Keratinocyte (primary cell): ENCODE measurements at regions not wholly inside any gene's neighbourhood (a gene's known extent, or its start where the extent isn't known, plus 50 kb on each side); places are given as distances from the start of the nearest gene placed in this dataset.

ENCODE experiments used
- DNase-seq: peaks from one replicate; pipeline ENCODE4 v3.0.0-alpha.2; 2011; ENCODE audit warnings: low read depth, missing footprints, low spot score
- FAIRE-seq: peaks from 2 replicates; lab custom pipeline; 2011; peaks lifted over from hg19 to GRCh38; lab: Jason Lieb, UNC
- H2AFZ ChIP-seq: 2 replicates; pipeline ENCODE4 v1.6.0; 2012; ENCODE audit warnings: low read length, control low read depth, inconsistent platforms; ENCODE audit not compliant: control insufficient read depth
- H3K27ac ChIP-seq: 2 replicates; pipeline ENCODE4 v1.5.1; 2011; ENCODE audit warnings: low read length; ENCODE audit not compliant: control insufficient read depth, insufficient read depth
- H3K27me3 ChIP-seq: 3 replicates; pipeline ENCODE4 v1.6.0; 2011; ENCODE audit warnings: low read length; ENCODE audit not compliant: control insufficient read depth, insufficient read depth; ENCODE audit errors: extremely low read depth
- H3K36me3 ChIP-seq, 2 experiments: 2 replicates in 1 of 2; 3 replicates in 1 of 2; pipeline ENCODE4 v1.5.1; 2011; ENCODE audit warnings: low read length in 2 of 2, mild to moderate bottlenecking in 1 of 2; ENCODE audit not compliant: control insufficient read depth in 2 of 2, insufficient read depth in 2 of 2; ENCODE audit errors: extremely low read depth in 1 of 2
- H3K4me1 ChIP-seq: 3 replicates; pipeline ENCODE4 v1.5.1; 2011; ENCODE audit warnings: low read length; ENCODE audit not compliant: control insufficient read depth, insufficient read depth; ENCODE audit errors: extremely low read depth
- H3K4me2 ChIP-seq: 3 replicates; pipeline ENCODE4 v1.6.0; 2011; ENCODE audit warnings: low read depth, low read length; ENCODE audit not compliant: control insufficient read depth, insufficient read depth; ENCODE audit errors: extremely low read depth
- H3K4me3 ChIP-seq, 3 experiments: fragments of 200-600 bp in 1 of 3; sonication (generic) in 1 of 3; 2 replicates in 2 of 3; 3 replicates in 1 of 3; pipeline ENCODE4 v1.5.1; 2011 to 2016; ENCODE audit warnings: low read length in 3 of 3, mild to moderate bottlenecking in 3 of 3, control low read depth in 2 of 3, inconsistent platforms in 1 of 3, low read depth in 1 of 3, mixed read lengths in 1 of 3, mixed run types in 1 of 3, moderate library complexity in 1 of 3; ENCODE audit not compliant: control insufficient read depth in 2 of 3, insufficient read depth in 2 of 3; ENCODE audit errors: extremely low read depth in 1 of 3
- H3K79me2 ChIP-seq: 2 replicates; pipeline ENCODE4 v1.6.0; 2012; ENCODE audit warnings: low read length; ENCODE audit not compliant: control insufficient read depth, insufficient read depth
- H3K9ac ChIP-seq: 3 replicates; pipeline ENCODE4 v1.6.0; 2011; ENCODE audit warnings: low read length; ENCODE audit not compliant: control insufficient read depth, insufficient read depth; ENCODE audit errors: extremely low read depth
- H3K9me1 ChIP-seq: 3 replicates; pipeline ENCODE4 v1.6.0; 2011; ENCODE audit warnings: low read length; ENCODE audit not compliant: control insufficient read depth, insufficient read depth; ENCODE audit errors: extremely low read depth
- H3K9me3 ChIP-seq: 2 replicates; pipeline ENCODE4 v1.5.1; 2012; ENCODE audit warnings: low read depth, low read length; ENCODE audit not compliant: control insufficient read depth
- H4K20me1 ChIP-seq: 3 replicates; pipeline ENCODE4 v1.6.0; 2011; ENCODE audit warnings: low read length; ENCODE audit not compliant: control insufficient read depth, insufficient read depth; ENCODE audit errors: extremely low read depth
- CTCF ChIP-seq, 3 experiments: IDR thresholded peaks in 1 of 3; conservative IDR thresholded peaks in 1 of 3; optimal IDR thresholded peaks in 1 of 3; 2 replicates in 2 of 3; 3 replicates in 1 of 3; pipeline versions ENCODE3 to v1.5.1; 2011; ENCODE audit warnings: low read length in 3 of 3, mild to moderate bottlenecking in 3 of 3, moderate library complexity in 2 of 3, control low read depth in 1 of 3, inconsistent platforms in 1 of 3; ENCODE audit not compliant: insufficient read depth in 2 of 3; ENCODE audit errors: extremely low read depth in 1 of 3
- EZH2 ChIP-seq: IDR thresholded peaks from one replicate; pipeline ENCODE4 v1.6.1; 2012; ENCODE audit warnings: inconsistent platforms, mild to moderate bottlenecking, low read length, moderate library complexity
- dilution Hi-C: fragments of 300-500 bp; cut with MboI; formaldehyde crosslinking; loops from one replicate; pipeline ENCODE4 v1.7.0; 2020; ENCODE audit warnings: low sequenced_read_pairs; ENCODE audit not compliant: extremely low pct_ligation_motif_present

GRCh38 chr6:14464716-14465115 lies 347.1 kb downstream of the CD83 start:
- Histone ChIP-seq H3K9ac (no peak overlapping the region), H3K79me2 (no peaks in the 10 kb centered on the region), H3K27ac (no peak overlapping the region), H4K20me1 (no peaks in the 10 kb centered on the region), H3K27me3 (no peaks in the 10 kb centered on the region), H3K9me1 (no peaks in the 10 kb centered on the region), H3K4me1 (no peaks in the 10 kb centered on the region), H2AFZ (no peak overlapping the region), H3K9me3 (no peaks in the 10 kb centered on the region), H3K4me3 (no peak overlapping the region), H3K4me2 (no peak overlapping the region), H3K36me3 (no peaks in the 10 kb centered on the region)
- no peak for DNase-seq
- dilution Hi-C loops = no loop called here
- TF ChIP-seq EZH2 (no peak), CTCF (optimal IDR thresholded peaks at IDR 0.05 in 1 of 3, IDR thresholded peaks at IDR 0.05 in 1 of 3, conservative IDR thresholded peaks at IDR 0.05 in 1 of 3; ENCODE audit: extremely low read depth in 1 of 3, insufficient read depth in 2 of 3, low read length in 3 of 3) (no peak)
- no peak for FAIRE-seq

- no peaks in the 10 kb centered on the region for H3K36me3 ChIP-seq
- FAIRE-seq = no peak
- no peaks in the 10 kb centered on the region for H3K27me3 ChIP-seq
- no peak for DNase-seq
- no peak overlapping the region for H3K9ac ChIP-seq
- H4K20me1 ChIP-seq = no peaks in the 10 kb centered on the region
- dilution Hi-C loops = no loop called here
- no peaks in the 10 kb centered on the region for H3K4me1 ChIP-seq
- no peak for TF ChIP-seq EZH2
- TF ChIP-seq CTCF (optimal IDR thresholded peaks at IDR 0.05 in 1 of 3, IDR thresholded peaks at IDR 0.05 in 1 of 3, conservative IDR thresholded peaks at IDR 0.05 in 1 of 3; ENCODE audit: extremely low read depth in 1 of 3, insufficient read depth in 2 of 3, low read length in 3 of 3) = no peak
- H3K27ac ChIP-seq = no peak overlapping the region
- no peaks in the 10 kb centered on the region for H3K9me3 ChIP-seq
- H3K79me2 ChIP-seq = no peaks in the 10 kb centered on the region
- no peak overlapping the region for H2AFZ ChIP-seq
- no peak overlapping the region for H3K4me2 ChIP-seq
- no peak overlapping the region for H3K4me3 ChIP-seq
- no peaks in the 10 kb centered on the region for H3K9me1 ChIP-seq
These were observed 348.7 kb downstream of the CD83 start for GRCh38 chr6:14466278-14466677.
